HL-60 (cell line): ENCODE measurements at regions not wholly inside any gene's neighbourhood (a gene's known extent, or its start where the extent isn't known, plus 50 kb on each side); places are given as distances from the start of the nearest gene placed in this dataset.

Experiments
- CTCF ChIP-seq: IDR thresholded peaks from one replicate; pipeline ENCODE4 v1.5.1; 2011; ENCODE audit warnings: low read length, control low read depth, inconsistent platforms; ENCODE audit not compliant: insufficient read depth
- GABPA ChIP-seq: IDR thresholded peaks from 2 replicates; pipeline ENCODE4 v1.6.1; 2012; ENCODE audit warnings: low read depth
- POLR2AphosphoS5 ChIP-seq: IDR thresholded peaks from 2 replicates; pipeline ENCODE4 v1.6.1; 2012; ENCODE audit warnings: low read depth

GRCh38 chr12:30002677-30003076 is 218.9 kb upstream of the TMTC1 start:
- TF ChIP-seq CTCF: no peak
- no peak for TF ChIP-seq POLR2AphosphoS5
- TF ChIP-seq GABPA: no peak
